T-helper 17 cell (primary cell): ENCODE measurements at regions not wholly inside any gene's neighbourhood (a gene's known extent, or its start where the extent isn't known, plus 50 kb on each side); places are given as distances from the start of the nearest gene placed in this dataset.
"Not testable (repeated sequence)": the region's sequence is repeated elsewhere in the genome, so short reads cannot be mapped to it uniquely, and the experiment has no call there.

Experiments
- ATAC-seq: fragments of 150-1000 bp; cut with Tn5 transposase; 2 replicates; pipeline ENCODE4 v1.10.0; 2021; ENCODE audit warnings: mild to moderate bottlenecking, moderate library complexity
- DNase-seq, 3 donors: peaks; one replicate each; pipeline versions ENCODE4 v3.0.0 to v3.0.0-alpha.2; 2020 to 2021
- H3K9me3 ChIP-seq: one replicate; pipeline ENCODE4 v1.7.0; 2013; ENCODE audit warnings: low read length, mild to moderate bottlenecking; ENCODE audit not compliant: control insufficient read depth, poor library complexity, severe bottlenecking
- H3K27ac Mint-ChIP-seq: one replicate; pipeline ENCODE4 v1.8.0; 2022; ENCODE audit warnings: mild to moderate bottlenecking, moderate library complexity, mixed read lengths
- H3K27me3 Mint-ChIP-seq: one replicate; pipeline ENCODE4 v1.8.0; 2022; ENCODE audit warnings: mixed read lengths
- H3K36me3 Mint-ChIP-seq: one replicate; pipeline ENCODE4 v1.8.0; 2022; ENCODE audit warnings: low read depth, mixed read lengths
- H3K4me1 Mint-ChIP-seq: one replicate; pipeline ENCODE4 v1.8.0; 2022; ENCODE audit warnings: mild to moderate bottlenecking, mixed read lengths
- H3K4me3 Mint-ChIP-seq: one replicate; pipeline ENCODE4 v1.8.0; 2022; ENCODE audit warnings: mild to moderate bottlenecking, moderate library complexity, mixed read lengths

DNA sequence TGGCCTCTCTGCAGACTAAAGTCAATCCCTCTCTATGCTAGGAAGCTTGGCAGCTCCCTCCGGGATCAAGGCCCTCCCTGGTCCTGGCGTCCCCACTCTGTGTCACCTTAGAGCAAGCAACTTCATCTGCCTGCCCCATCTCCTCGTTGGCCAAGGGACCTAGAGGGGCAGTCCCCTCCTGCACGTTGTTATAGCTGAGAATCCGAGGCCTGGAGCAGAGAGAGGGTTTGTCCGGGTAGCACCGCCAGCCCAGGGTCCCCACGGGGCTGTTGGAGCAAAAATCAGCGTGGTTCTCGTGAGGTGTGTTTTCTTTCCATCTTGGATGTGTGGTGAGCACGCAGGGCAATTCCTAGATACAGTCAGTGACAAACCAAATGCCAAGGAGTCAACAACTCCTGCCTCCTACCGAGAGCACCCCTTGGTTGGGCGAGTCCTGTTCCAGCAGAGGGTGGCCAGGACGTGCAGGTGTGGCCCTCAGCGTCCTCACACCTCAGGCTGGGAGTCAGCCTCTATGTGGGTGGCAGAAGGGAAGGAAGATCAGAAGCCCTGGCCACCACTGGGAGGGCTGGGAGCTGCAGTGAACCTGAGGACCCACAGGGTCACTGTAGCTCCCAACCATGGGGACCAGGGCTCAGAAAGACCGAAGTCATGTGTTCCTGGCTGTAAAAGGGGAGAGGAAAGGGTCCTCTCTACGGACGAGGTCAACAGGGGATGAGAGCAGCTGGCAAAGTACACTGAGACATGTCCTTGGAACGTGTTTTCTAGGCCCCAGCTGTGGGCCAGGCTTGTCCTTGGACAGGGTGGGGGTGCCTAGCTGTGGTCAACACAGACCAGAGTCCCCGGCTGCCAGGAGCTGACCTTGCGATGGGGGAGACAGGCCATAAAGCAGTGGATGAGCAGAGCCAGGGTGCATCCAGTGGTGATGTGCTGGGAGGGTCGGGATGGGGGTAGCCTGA, 85.6 kb upstream of the CIBAR2 start:
- H3K9me3 ChIP-seq: no peaks in the 10 kb centered on the region
- Mint-ChIP-seq H3K27ac (no peak overlapping the region), H3K27me3 (peaks cover 49% of the 10 kb centered on the region), H3K36me3 (no peaks in the 10 kb centered on the region), H3K4me1 (no peaks in the 10 kb centered on the region), H3K4me3 (no peak overlapping the region)
- ATAC-seq: no peak
- DNase-seq: no peak

DNA sequence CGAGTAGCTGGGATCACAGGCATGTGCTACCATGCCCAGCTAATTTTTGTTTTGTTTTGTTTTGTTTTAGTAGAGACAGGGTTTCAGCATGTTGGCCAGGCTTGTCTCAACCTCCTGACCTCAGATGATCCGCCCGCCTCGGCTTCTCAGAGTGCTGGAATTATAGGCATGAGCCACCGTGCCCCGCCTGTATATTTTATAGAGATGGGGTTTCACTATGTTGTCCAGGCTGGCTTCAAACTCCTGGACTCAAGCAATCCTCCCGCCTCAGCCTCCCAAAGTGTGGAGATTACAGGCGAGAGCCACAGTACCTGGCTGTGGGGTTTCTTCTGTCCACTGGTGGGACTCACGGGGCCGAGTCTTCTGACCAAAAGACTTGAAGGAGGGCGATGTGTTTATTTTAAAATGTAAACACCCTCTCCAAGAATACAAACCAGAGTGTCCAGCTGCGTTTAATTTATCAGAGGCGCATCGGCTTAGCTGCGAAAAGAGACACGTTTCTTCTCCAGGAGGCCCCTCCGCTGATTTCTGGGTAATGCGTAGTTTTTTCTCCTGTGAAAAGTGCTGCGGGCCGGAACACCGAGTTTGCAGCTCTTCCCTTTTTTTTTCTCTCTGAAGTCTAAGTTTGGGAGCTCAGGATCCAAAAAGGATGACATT, 86.9 kb upstream of the CIBAR2 start:
- DNase-seq (no peak), ATAC-seq (no peak)
- Mint-ChIP-seq H3K27ac (no peak overlapping the region), H3K27me3 (peaks cover 42% of the 10 kb centered on the region), H3K36me3 (no peaks in the 10 kb centered on the region), H3K4me3 (no peak overlapping the region), H3K4me1 (no peaks in the 10 kb centered on the region)
- H3K9me3 ChIP-seq: no peaks in the 10 kb centered on the region

- H3K4me1 Mint-ChIP-seq: no peaks in the 10 kb centered on the region
- H3K4me3 Mint-ChIP-seq: no peak overlapping the region
- peaks cover 35% of the 10 kb centered on the region for H3K27me3 Mint-ChIP-seq
These were observed 87.6 kb upstream of the CIBAR2 start for GRCh38 chr16:85199880-85200279.

DNA sequence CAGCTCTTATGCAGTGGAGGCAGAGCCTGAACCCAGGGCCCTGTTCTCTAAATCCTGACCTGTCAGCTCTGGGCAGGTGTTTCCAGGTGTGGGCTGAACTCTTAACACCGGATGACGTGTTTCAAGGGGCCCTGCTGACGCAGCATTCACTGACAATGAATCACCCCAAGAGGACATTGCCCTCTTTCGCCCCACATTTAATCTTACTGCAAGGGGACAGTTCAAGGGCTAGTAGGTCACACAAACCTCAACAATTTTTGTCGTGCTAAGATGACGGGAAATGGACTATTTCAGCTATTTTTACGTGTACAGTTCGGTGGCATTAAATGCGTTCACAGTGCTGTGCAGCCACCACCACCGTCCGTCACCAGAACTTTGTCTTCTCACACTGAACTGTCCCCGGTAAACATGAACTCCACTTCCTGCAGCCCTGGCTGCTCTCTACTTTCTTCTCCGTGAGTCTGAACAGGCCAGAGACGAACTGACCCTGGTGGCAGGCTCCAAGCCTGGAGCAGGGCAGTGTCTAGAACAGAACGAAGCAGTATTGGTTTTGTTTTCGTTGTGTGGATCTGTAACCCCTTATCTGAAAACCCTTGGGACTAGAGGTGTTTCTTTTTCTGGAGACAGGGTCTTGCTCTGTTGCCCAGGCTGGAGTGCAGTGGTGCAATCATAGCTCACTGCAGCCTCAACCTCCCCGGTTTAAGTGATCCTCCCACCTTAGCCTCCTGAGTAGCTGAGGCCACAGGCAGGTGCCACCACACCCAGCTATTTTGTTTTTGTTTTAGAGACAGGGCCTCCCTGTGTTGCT, 88.4 kb upstream of the CIBAR2 start:
- DNase-seq: no peak
- Mint-ChIP-seq H3K27ac (no peak overlapping the region), H3K36me3 (no peaks in the 10 kb centered on the region), H3K27me3 (peaks cover 31% of the 10 kb centered on the region), H3K4me1 (no peaks in the 10 kb centered on the region), H3K4me3 (no peak overlapping the region)
- H3K9me3 ChIP-seq: no peaks in the 10 kb centered on the region
- ATAC-seq: no peak

More at GRCh38 chr16:85199880-85200279, 87.6 kb upstream of the CIBAR2 start:
- Mint-ChIP-seq H3K36me3 (no peaks in the 10 kb centered on the region), H3K27ac (no peak overlapping the region)
- DNase-seq (no peak), ATAC-seq (no peak)
- no peaks in the 10 kb centered on the region for H3K9me3 ChIP-seq

GRCh38 chr16:85201574-85201973, 89.3 kb upstream of the CIBAR2 start:
- Mint-ChIP-seq H3K4me3 (no peak overlapping the region), H3K36me3 (no peaks in the 10 kb centered on the region), H3K4me1 (no peaks in the 10 kb centered on the region), H3K27me3 (peaks cover 28% of the 10 kb centered on the region), H3K27ac (no peak overlapping the region)
- DNase-seq (no peak), ATAC-seq (no peak)
- H3K9me3 ChIP-seq: no peaks in the 10 kb centered on the region

GRCh38 chr16:85202051-85202601, 89.9 kb upstream of the CIBAR2 start:
- Mint-ChIP-seq H3K36me3 (no peaks in the 10 kb centered on the region), H3K27me3 (peaks cover 28% of the 10 kb centered on the region), H3K4me1 (no peaks in the 10 kb centered on the region), H3K27ac (no peak overlapping the region), H3K4me3 (no peak overlapping the region)
- ATAC-seq (no peak), DNase-seq (no peak)
- no peaks in the 10 kb centered on the region for H3K9me3 ChIP-seq

DNA sequence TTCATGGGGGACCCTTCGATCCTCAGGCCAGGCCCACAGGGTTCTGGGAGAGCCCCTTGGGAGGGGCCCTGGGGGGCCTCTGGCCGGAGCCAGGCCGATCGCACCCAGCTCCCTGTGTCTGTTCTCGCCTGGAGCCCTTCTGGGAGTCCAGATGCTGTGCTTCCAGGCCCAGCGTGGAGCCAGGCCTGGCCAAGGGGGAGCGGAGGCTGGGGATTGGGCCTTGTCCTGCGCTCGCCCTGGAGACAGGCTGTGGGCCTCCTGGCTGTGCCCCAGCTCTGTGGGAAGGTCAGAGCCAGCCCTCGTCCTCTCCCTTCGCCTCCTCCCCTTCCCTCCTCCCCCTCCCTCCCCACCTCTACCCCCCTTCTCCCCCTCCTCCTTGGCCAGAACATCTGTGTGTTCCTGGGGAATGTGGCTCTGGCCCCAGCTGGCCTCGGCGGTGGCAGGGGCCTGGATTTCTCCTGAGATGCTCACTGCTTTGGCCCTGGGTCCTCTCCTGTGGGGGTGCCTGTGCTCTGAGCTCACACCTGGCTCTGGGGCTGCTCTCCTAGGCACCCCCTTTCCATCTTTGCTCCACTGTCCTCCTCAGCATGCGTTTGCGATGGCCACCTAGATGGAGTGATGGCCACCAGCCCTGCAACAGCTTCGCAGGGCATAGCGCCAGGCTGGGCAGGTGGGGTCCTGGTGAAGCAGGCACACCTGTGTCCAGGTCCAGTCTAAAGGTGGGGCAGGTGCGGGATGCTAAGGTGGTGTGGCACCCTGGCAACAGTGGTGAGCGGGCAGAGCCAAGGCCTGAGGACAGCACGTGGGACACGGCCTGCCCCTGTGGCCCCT, 90.6 kb upstream of the CIBAR2 start:
- no peaks in the 10 kb centered on the region for H3K9me3 ChIP-seq
- Mint-ChIP-seq H3K4me1 (no peaks in the 10 kb centered on the region), H3K4me3 (no peak overlapping the region), H3K36me3 (no peaks in the 10 kb centered on the region), H3K27me3 (peaks cover 24% of the 10 kb centered on the region), H3K27ac (no peak overlapping the region)
- ATAC-seq: no peak
- no peak for DNase-seq

DNA sequence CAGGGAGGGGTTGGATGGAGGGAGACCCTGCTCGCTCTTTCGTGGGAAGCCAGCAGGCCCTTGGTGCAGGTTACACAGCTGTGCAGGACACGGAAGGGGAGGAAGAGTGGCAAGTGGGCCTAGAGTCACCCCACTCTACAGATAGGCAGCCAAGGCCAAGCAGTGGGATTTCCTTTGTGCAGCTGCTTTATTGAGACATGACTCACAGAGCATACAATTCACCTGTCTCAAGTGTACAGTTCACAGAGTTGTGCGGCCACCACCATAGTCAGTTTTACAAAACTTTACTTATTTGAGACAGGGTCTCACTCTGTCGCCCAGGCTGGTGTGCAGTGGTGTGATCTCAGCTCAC, 91.2 kb upstream of the CIBAR2 start:
- no peak overlapping the region for H3K27ac Mint-ChIP-seq
- H3K27me3 Mint-ChIP-seq: peaks cover 22% of the 10 kb centered on the region
- no peak overlapping the region for H3K4me3 Mint-ChIP-seq
- H3K9me3 ChIP-seq: no peaks in the 10 kb centered on the region
- H3K4me1 Mint-ChIP-seq: no peaks in the 10 kb centered on the region
- H3K36me3 Mint-ChIP-seq: no peaks in the 10 kb centered on the region
- ATAC-seq: no peak
- DNase-seq: no peak

- Mint-ChIP-seq H3K4me3 (no peak overlapping the region), H3K36me3 (no peaks in the 10 kb centered on the region), H3K27me3 (peaks cover 22% of the 10 kb centered on the region), H3K4me1 (no peaks in the 10 kb centered on the region), H3K27ac (no peak overlapping the region)
- DNase-seq: no peak
- H3K9me3 ChIP-seq: no peaks in the 10 kb centered on the region
- ATAC-seq: no peak
These were observed 92.2 kb upstream of the CIBAR2 start for GRCh38 chr16:85204242-85205010.

- DNase-seq, H3K36me3 Mint-ChIP-seq, H3K4me3 Mint-ChIP-seq, H3K4me1 Mint-ChIP-seq, H3K27ac Mint-ChIP-seq, H3K9me3 ChIP-seq, ATAC-seq: not testable (repeated sequence)
- peaks cover 14% of the 10 kb centered on the region for H3K27me3 Mint-ChIP-seq
These were observed 93.0 kb upstream of the CIBAR2 start for GRCh38 chr16:85205257-85205656.

- no peak overlapping the region for H3K4me3 Mint-ChIP-seq
- DNase-seq: no peak
- H3K27me3 Mint-ChIP-seq: peaks cover 8% of the 10 kb centered on the region
- H3K36me3 Mint-ChIP-seq: no peaks in the 10 kb centered on the region
- H3K9me3 ChIP-seq: no peaks in the 10 kb centered on the region
- H3K4me1 Mint-ChIP-seq: no peaks in the 10 kb centered on the region
- ATAC-seq: no peak
- no peak overlapping the region for H3K27ac Mint-ChIP-seq
These were observed 93.6 kb upstream of the CIBAR2 start for GRCh38 chr16:85205747-85206471.
